Prostate gland (tissue), 2 donors: ENCODE measurements at regions not wholly inside any gene's neighbourhood (a gene's known extent, or its start where the extent isn't known, plus 50 kb on each side); places are given as distances from the start of the nearest gene placed in this dataset.

Source experiments
- DNase-seq: peaks from one replicate; pipeline ENCODE4 v3.0.0-alpha.2; 2019; ENCODE audit warnings: low spot score
- H3K27ac ChIP-seq, 2 donors: fragments of 200-600 bp; sonication (generic); 2 replicates each; pipeline ENCODE4 v1.5.1; 2017 to 2019
- H3K27me3 ChIP-seq: fragments of 200-600 bp; sonication (generic); replicated peaks from 2 replicates; pipeline ENCODE4 v1.5.1; 2019; ENCODE audit not compliant: insufficient read depth
- H3K36me3 ChIP-seq, 2 donors: fragments of 200-600 bp; sonication (generic); 1 replicate in 1 of 2; 2 replicates in 1 of 2; pipeline versions ENCODE4 v1.5.1 to v1.8.1; 2017 to 2019
- H3K4me1 ChIP-seq: fragments of 200-600 bp; sonication (generic); replicated peaks from 2 replicates; pipeline ENCODE4 v1.5.1; 2019
- H3K4me3 ChIP-seq, 2 donors: fragments of 200-600 bp; sonication (generic); 2 replicates each; pipeline ENCODE4 v1.5.1; 2017 to 2019
- H3K9me3 ChIP-seq: fragments of 200-600 bp; sonication (generic); 2 replicates; pipeline ENCODE4 v1.5.1; 2017
- CTCF ChIP-seq, 4 experiments: fragments of 200-600 bp in 2 of 4; fragments of 450-650 bp in 2 of 4; sonication (generic) in 2 of 4; IDR thresholded peaks; 1 replicate in 3 of 4; 2 replicates in 1 of 4; pipeline ENCODE4 v1.5.1; 2016 to 2019; ENCODE audit warnings: antibody characterized with exemption in 4 of 4, mild to moderate bottlenecking in 2 of 4, moderate library complexity in 2 of 4
- POLR2A ChIP-seq: fragments of 450-650 bp; IDR thresholded peaks from one replicate; pipeline ENCODE4 v1.6.1; 2016; ENCODE audit warnings: antibody characterized with exemption, mild to moderate bottlenecking
- POLR2AphosphoS5 ChIP-seq: sonication (generic); formaldehyde crosslinking; IDR thresholded peaks from one replicate; pipeline ENCODE4 v1.6.1; 2017; ENCODE audit warnings: antibody characterized with exemption
- WGBS: methylation state at CpG from one replicate; pipeline ENCODE4 v1.1.5; 2018; 5-methylcytosine and 5-hydroxymethylcytosine counted together
- intact Hi-C: fragments of 100-400 bp; cut with DNase I; formaldehyde crosslinking; loops from one replicate; pipeline ENCODE4 v1.14.2; 2022

GRCh38 chr4:148827781-148828180, 385.6 kb upstream of the NR3C2 start:
- TF ChIP-seq CTCF (IDR thresholded peaks at IDR 0.05) (no peak), POLR2AphosphoS5 (no peak), POLR2A (no peak)
- WGBS, result 56% methylated on average over 2 of the region's 2 CpGs
- no peaks in the 10 kb centered on the region for H3K36me3 ChIP-seq
- H3K4me1 ChIP-seq, result no peaks in the 10 kb centered on the region
- intact Hi-C loops, result no loop called here
- H3K27me3 ChIP-seq, result no peaks in the 10 kb centered on the region
- H3K27ac ChIP-seq, result no peak overlapping the region
- no peak overlapping the region for H3K4me3 ChIP-seq
- H3K9me3 ChIP-seq, result no peaks in the 10 kb centered on the region
- DNase-seq, result no peak

GRCh38 chr4:148823419-148823769, 381.2 kb upstream of the NR3C2 start:
- WGBS, result 66% methylated on average over 2 of the region's 2 CpGs
- Histone ChIP-seq H3K4me1 (no peaks in the 10 kb centered on the region), H3K36me3 (no peaks in the 10 kb centered on the region), H3K9me3 (no peaks in the 10 kb centered on the region), H3K4me3 (no peak overlapping the region), H3K27ac (no peak overlapping the region), H3K27me3 (no peaks in the 10 kb centered on the region)
- no peak for DNase-seq
- intact Hi-C loops, result no loop called here
- peak; percentile 16 for TF ChIP-seq POLR2AphosphoS5
- TF ChIP-seq POLR2A, result no peak
- TF ChIP-seq CTCF (IDR thresholded peaks at IDR 0.05), result no peak

GRCh38 chr4:148822572-148823418, 380.6 kb upstream of the NR3C2 start:
- intact Hi-C loops, result no loop called here
- Histone ChIP-seq H3K27ac (no peak overlapping the region), H3K9me3 (no peaks in the 10 kb centered on the region), H3K36me3 (no peaks in the 10 kb centered on the region), H3K27me3 (no peaks in the 10 kb centered on the region), H3K4me1 (no peaks in the 10 kb centered on the region), H3K4me3 (no peak overlapping the region)
- no peak for TF ChIP-seq POLR2A
- no peak for TF ChIP-seq POLR2AphosphoS5
- TF ChIP-seq CTCF (IDR thresholded peaks at IDR 0.05), result no peak
- WGBS, result 88% methylated on average over 5 of the region's 5 CpGs
- no peak for DNase-seq

GRCh38 chr4:148814030-148814429, 371.8 kb upstream of the NR3C2 start:
- Histone ChIP-seq H3K4me1 (no peaks in the 10 kb centered on the region), H3K9me3 (no peaks in the 10 kb centered on the region), H3K4me3 (no peak overlapping the region), H3K27ac (no peak overlapping the region), H3K36me3 (no peaks in the 10 kb centered on the region), H3K27me3 (no peaks in the 10 kb centered on the region)
- TF ChIP-seq POLR2AphosphoS5, result no peak
- TF ChIP-seq POLR2A, result no peak
- TF ChIP-seq CTCF (IDR thresholded peaks at IDR 0.05), result no peak
- intact Hi-C loops, result no loop called here
- no peak for DNase-seq
- WGBS, result 68% methylated on average over 1 of the region's 1 CpG

- TF ChIP-seq POLR2AphosphoS5 (no peak), CTCF (IDR thresholded peaks at IDR 0.05) (no peak), POLR2A (no peak)
- Histone ChIP-seq H3K36me3 (no peaks in the 10 kb centered on the region), H3K9me3 (no peaks in the 10 kb centered on the region), H3K27ac (no peak overlapping the region), H3K4me1 (no peaks in the 10 kb centered on the region), H3K4me3 (no peak overlapping the region), H3K27me3 (no peaks in the 10 kb centered on the region)
- intact Hi-C loops, result no loop called here
- DNase-seq, result no peak
These were observed 371.1 kb upstream of the NR3C2 start for GRCh38 chr4:148813289-148813688.
